Liver (tissue), 2 donors: ENCODE measurements at regions not wholly inside any gene's neighbourhood (a gene's known extent, or its start where the extent isn't known, plus 50 kb on each side); places are given as distances from the start of the nearest gene placed in this dataset.

Experiments used
- RAD21 ChIP-seq, 2 donors: IDR thresholded peaks; 2 replicates each; pipeline ENCODE4 v1.6.1; 2016; ENCODE audit warnings: antibody characterized with exemption in 2 of 2, mild to moderate bottlenecking in 2 of 2
- SP1 ChIP-seq: IDR thresholded peaks from 2 replicates; pipeline ENCODE4 v1.6.1; 2018; ENCODE audit warnings: antibody characterized with exemption, mild to moderate bottlenecking
- donor health status: healthy.

- TF ChIP-seq RAD21 (IDR thresholded peaks at IDR 0.05) = no peak
- TF ChIP-seq SP1 = no peak
Observed at GRCh38 chr14:97571866-97572555, 774.8 kb downstream of the VRK1 start.
